ENCODE measurements at regions not wholly inside any gene's neighbourhood (a gene's known extent, or its start where the extent isn't known, plus 50 kb on each side); places are given as distances from the start of the nearest gene placed in this dataset.

GRCh38 chr7:121755818-121756552 is 117.0 kb upstream of the PTPRZ1 start:
- Histone ChIP-seq H3K9me3 (no peaks in the 10 kb centered on the region), H3K4me3 (ENCODE audit: low read depth in 2 of 2, low read length in 1 of 2) (no peak overlapping the region), H3K27ac (ENCODE audit: low read depth in 2 of 2, low read length in 1 of 2) (no peak overlapping the region), H3K4me1 (ENCODE audit: control insufficient read depth in 1 of 2, insufficient read depth in 2 of 2, low read depth in 1 of 2, low read length in 1 of 2) (no peaks in the 10 kb centered on the region), H3K4me2 (no peak overlapping the region), H2AFZ (ENCODE audit: low read depth) (no peak overlapping the region), H3K36me3 (replicated peaks in 1 of 2; ENCODE audit: control insufficient read depth in 1 of 2, insufficient read depth in 2 of 2, low read length in 1 of 2) (no peaks in the 10 kb centered on the region), H3F3A (replicated peaks; ENCODE audit: insufficient read depth) (no peaks in the 10 kb centered on the region), H3K9me2 (no peaks in the 10 kb centered on the region), H3K27me3 (ENCODE audit: insufficient read depth) (peaks cover 6% of the 10 kb centered on the region; the same call in 1 of the 2 replicates), H4K20me1 (ENCODE audit: insufficient read depth) (no peaks in the 10 kb centered on the region), H3K79me2 (ENCODE audit: insufficient read depth) (no peaks in the 10 kb centered on the region), H3K9ac (no peak overlapping the region)
- DNase-seq, result no peak
- WGBS (ENCODE audit: low lambda C conversion rate), result 2% methylated on average over 6 of the region's 6 CpGs
- CTCF ChIA-PET, result no interaction called here
- TF ChIP-seq IRF3 (IDR thresholded peaks at IDR 0.05; ENCODE audit: low read depth, low read length) (no peak), EP300 (IDR thresholded peaks at IDR 0.05; ENCODE audit: borderline replicate concordance in 1 of 2, low read depth in 1 of 2, low read length in 1 of 2) (no peak), SMC3 (IDR thresholded peaks at IDR 0.05; ENCODE audit: low read depth, low read length) (no peak), GABPA (IDR thresholded peaks at IDR 0.05; ENCODE audit: low read depth) (no peak), RXRA (IDR thresholded peaks at IDR 0.05; ENCODE audit: borderline replicate concordance, low read depth) (no peak), MEF2A (IDR thresholded peaks at IDR 0.05; ENCODE audit: borderline replicate concordance, low read depth) (no peak), YY1 (IDR thresholded peaks at IDR 0.05; ENCODE audit: low read depth) (no peak), ZBTB33 (IDR thresholded peaks at IDR 0.05; ENCODE audit: borderline replicate concordance, low read depth) (no peak)
- POLR2A ChIA-PET, result no interaction called here

DNA sequence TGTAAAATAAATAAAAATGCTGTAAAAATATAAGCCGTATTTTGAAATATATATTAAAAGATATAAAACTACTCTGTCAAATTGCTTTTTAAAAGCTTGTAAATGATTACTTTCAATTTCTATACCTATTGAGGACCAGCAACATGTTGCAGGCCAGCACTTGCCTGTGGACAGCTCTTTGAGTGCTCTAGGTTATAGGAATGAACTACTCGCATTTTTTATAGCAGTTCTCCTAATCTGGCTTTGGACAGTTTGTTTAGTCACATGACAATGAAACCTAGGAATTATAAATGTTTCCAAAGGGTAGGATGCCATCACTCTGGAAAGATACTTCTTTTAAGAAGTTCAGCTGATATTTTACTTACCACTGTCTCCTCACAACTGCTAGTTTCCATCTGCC is 117.7 kb upstream of the PTPRZ1 start:
- no peaks in the 10 kb centered on the region for H3K4me1 ChIP-seq (ENCODE audit: control insufficient read depth in 1 of 2, insufficient read depth in 2 of 2, low read depth in 1 of 2, low read length in 1 of 2)
- no peaks in the 10 kb centered on the region for H3K9me3 ChIP-seq
- H3F3A ChIP-seq (replicated peaks; ENCODE audit: insufficient read depth), result no peaks in the 10 kb centered on the region
- H2AFZ ChIP-seq (ENCODE audit: low read depth), result no peak overlapping the region
- H3K79me2 ChIP-seq (ENCODE audit: insufficient read depth), result no peaks in the 10 kb centered on the region
- H3K9ac ChIP-seq, result no peak overlapping the region
- H4K20me1 ChIP-seq (ENCODE audit: insufficient read depth), result no peaks in the 10 kb centered on the region
- no peaks in the 10 kb centered on the region for H3K9me2 ChIP-seq
- H3K36me3 ChIP-seq (replicated peaks in 1 of 2; ENCODE audit: control insufficient read depth in 1 of 2, insufficient read depth in 2 of 2, low read length in 1 of 2), result no peaks in the 10 kb centered on the region
- CTCF ChIA-PET, result interaction anchor here (1.0 kb wide), 1 partner anchor 239 kb away, joined by 3 read pairs; no protein-coding TSS in a partner anchor
- POLR2A ChIA-PET, result no interaction called here
- 1% methylated on average over 2 of the region's 2 CpGs for WGBS (ENCODE audit: low lambda C conversion rate)
- no peak overlapping the region for H3K27ac ChIP-seq (ENCODE audit: low read depth in 2 of 2, low read length in 1 of 2)
- no peak overlapping the region for H3K4me2 ChIP-seq
- TF ChIP-seq FOXM1 (IDR thresholded peaks at IDR 0.05; ENCODE audit: low read depth) (no peak), RXRA (IDR thresholded peaks at IDR 0.05; ENCODE audit: borderline replicate concordance, low read depth) (no peak), YY1 (IDR thresholded peaks at IDR 0.05; ENCODE audit: low read depth) (no peak), GABPA (IDR thresholded peaks at IDR 0.05; ENCODE audit: low read depth) (no peak)
- TF ChIP-seq, protein P1, sequence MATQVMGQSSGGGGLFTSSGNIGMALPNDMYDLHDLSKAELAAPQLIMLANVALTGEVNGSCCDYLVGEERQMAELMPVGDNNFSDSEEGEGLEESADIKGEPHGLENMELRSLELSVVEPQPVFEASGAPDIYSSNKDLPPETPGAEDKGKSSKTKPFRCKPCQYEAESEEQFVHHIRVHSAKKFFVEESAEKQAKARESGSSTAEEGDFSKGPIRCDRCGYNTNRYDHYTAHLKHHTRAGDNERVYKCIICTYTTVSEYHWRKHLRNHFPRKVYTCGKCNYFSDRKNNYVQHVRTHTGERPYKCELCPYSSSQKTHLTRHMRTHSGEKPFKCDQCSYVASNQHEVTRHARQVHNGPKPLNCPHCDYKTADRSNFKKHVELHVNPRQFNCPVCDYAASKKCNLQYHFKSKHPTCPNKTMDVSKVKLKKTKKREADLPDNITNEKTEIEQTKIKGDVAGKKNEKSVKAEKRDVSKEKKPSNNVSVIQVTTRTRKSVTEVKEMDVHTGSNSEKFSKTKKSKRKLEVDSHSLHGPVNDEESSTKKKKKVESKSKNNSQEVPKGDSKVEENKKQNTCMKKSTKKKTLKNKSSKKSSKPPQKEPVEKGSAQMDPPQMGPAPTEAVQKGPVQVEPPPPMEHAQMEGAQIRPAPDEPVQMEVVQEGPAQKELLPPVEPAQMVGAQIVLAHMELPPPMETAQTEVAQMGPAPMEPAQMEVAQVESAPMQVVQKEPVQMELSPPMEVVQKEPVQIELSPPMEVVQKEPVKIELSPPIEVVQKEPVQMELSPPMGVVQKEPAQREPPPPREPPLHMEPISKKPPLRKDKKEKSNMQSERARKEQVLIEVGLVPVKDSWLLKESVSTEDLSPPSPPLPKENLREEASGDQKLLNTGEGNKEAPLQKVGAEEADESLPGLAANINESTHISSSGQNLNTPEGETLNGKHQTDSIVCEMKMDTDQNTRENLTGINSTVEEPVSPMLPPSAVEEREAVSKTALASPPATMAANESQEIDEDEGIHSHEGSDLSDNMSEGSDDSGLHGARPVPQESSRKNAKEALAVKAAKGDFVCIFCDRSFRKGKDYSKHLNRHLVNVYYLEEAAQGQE (IDR thresholded peaks at IDR 0.05; ENCODE audit: low read depth, low read length), result peak; percentile 85
- no peak overlapping the region for H3K4me3 ChIP-seq (ENCODE audit: low read depth in 2 of 2, low read length in 1 of 2)
- peaks cover 6% of the 10 kb centered on the region; the same call in 1 of the 2 replicates for H3K27me3 ChIP-seq (ENCODE audit: insufficient read depth)
- DNase-seq, result no peak

Measured in SK-N-SH (cell line).